ENCODE measurements at regions not wholly inside any gene's neighbourhood (a gene's known extent, or its start where the extent isn't known, plus 50 kb on each side); places are given as distances from the start of the nearest gene placed in this dataset.

GRCh38 chr2:128556089-128556488 is 237.4 kb upstream of the HS6ST1 start:
- TF ChIP-seq EZH2 (IDR thresholded peaks at IDR 0.05; ENCODE audit: low read depth) (no peak), CTCF (conservative IDR thresholded peaks at IDR 0.05) (no peak)
